Medulla oblongata (tissue), 1 donor: ENCODE measurements at regions not wholly inside any gene's neighbourhood (a gene's known extent, or its start where the extent isn't known, plus 50 kb on each side); places are given as distances from the start of the nearest gene placed in this dataset.
A peak's percentile ranks its signal among the peaks of the same experiment; 100 is the strongest.

Source experiments
- DNase-seq: peaks from one replicate; pipeline ENCODE4 v3.0.0-alpha.2; 2015; ENCODE audit errors: extremely low spot score

GRCh38 chr5:33369485-33370465 lies 71.0 kb upstream of the TARS1 start:
- DNase-seq = no peak

DNA sequence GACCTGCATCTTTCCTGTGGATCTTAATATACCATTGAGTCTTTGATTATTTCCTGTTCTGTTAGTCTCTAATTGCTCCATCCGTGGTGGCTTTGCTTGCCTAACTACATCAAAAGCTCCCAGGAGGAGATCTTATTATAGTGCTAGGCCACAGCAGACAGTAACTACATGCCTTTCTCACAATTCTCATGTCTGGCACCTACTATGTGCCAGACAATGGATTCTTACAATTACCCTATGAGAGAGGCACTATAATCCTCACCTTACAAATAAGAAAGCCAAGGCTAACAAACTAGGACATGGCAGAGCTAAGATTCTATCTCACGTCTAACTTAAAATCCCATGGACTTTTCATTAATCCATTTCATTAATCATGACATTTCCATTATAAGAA lies 70.3 kb upstream of the TARS1 start:
- no peak for DNase-seq

DNA sequence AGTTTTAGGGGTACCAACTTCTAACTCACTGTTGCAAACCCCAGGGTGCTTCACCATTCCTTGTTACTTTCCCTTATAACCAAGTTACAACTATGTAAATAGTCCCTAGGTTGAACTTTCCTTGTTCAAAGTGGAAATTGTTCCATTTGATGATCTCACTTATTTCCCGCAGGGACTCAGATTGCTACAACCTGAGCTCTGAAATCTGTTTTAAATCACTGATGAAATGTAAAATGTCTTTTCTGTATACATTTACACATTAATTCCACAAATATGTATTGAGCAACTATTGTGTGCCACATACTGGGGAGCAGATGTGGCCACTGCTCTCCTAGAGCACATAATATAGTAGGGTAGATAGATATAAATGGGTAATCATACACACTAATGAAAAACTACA lies 69.1 kb upstream of the TARS1 start:
- no peak for DNase-seq

- no peak for DNase-seq
Measured at GRCh38 chr5:33372721-33373472, 67.9 kb upstream of the TARS1 start.

DNA sequence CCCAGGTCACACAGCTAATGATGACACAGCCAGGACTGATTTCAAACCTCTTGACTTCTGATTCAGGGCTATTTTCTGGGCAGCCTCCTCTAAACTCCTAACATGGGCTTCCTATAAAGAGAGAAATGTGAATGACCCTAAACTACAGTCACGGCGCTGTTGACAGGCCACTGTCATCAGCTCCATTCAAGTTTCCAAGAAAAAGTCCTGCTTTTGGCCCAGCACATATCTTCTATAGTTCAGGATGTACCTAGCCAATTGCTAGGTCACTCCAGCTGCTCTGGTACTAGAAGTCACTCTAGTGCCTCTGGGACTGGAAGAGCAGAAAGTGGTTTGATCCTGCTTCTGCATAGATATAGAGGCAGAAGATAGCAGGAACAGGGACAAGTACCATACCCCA lies 64.9 kb upstream of the TARS1 start:
- DNase-seq = no peak

GRCh38 chr5:33379757-33380156 lies 61.0 kb upstream of the TARS1 start:
- peak; percentile 27 for DNase-seq

DNA sequence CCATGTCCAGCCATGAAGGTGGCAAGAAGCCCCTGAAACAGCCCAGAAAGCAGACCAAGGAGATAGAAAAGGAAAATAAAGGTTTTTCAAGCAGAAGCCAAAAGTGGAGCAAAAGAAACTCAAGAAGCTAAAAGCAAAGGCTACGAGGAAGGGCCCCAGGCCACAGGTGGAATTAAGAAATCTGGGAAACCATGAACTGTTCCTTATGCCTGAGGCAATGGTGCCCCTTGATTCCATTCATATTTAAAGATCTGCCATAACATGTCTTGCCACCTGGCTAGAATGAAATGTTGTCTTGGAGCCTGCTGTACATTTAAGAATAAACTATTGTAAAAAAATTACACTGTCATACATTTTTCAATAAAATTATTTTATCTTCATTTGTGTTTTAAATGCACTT lies 59.5 kb upstream of the TARS1 start:
- DNase-seq = no peak
